Stimulated activated CD4-positive, alpha-beta T cell treated with anti-CD3 and anti-CD28 coated beads, Interleukin-1b, Interleukin-23, amount 100 ng/mL, for 4 hours (primary cell): ENCODE measurements at regions not wholly inside any gene's neighbourhood (a gene's known extent, or its start where the extent isn't known, plus 50 kb on each side); places are given as distances from the start of the nearest gene placed in this dataset.
"Not testable (repeated sequence)": the region's sequence is repeated elsewhere in the genome, so short reads cannot be mapped to it uniquely, and the experiment has no call there.

Experiments used
- DNase-seq, 2 donors: peaks; one replicate each; pipeline ENCODE4 v3.0.0-alpha.2; 2020; ENCODE audit warnings: low read depth in 2 of 2

DNA sequence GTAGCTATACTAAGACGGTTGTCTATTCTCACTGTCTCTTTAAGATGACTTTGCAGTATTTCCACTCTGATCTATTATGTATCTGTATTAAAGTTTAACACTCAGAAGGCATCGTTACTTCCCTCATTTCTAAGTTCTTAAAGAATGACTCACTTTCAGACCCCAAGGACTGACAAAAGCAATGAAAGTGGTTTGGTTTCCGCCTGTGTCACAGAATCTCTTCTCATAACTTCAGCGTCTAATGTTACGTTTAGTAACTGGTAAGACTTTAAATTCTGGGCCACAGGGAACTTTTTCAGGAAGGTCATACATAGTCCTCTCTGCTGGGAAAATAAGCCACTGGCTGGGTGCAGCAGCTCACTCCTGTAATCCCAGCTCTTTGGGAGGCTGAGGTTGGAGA is 892.0 kb upstream of the AUTS2 start:
- no peak for DNase-seq

- no peak for DNase-seq
Observed at GRCh38 chr7:68707159-68707558, 891.1 kb upstream of the AUTS2 start.

GRCh38 chr7:68707958-68708357 is 890.3 kb upstream of the AUTS2 start:
- DNase-seq, result no peak

- no peak for DNase-seq
Observed at GRCh38 chr7:68712956-68713495, 885.2 kb upstream of the AUTS2 start.

- DNase-seq, result not testable (repeated sequence)
Observed at GRCh38 chr7:68714135-68714534, 884.1 kb upstream of the AUTS2 start.

DNA sequence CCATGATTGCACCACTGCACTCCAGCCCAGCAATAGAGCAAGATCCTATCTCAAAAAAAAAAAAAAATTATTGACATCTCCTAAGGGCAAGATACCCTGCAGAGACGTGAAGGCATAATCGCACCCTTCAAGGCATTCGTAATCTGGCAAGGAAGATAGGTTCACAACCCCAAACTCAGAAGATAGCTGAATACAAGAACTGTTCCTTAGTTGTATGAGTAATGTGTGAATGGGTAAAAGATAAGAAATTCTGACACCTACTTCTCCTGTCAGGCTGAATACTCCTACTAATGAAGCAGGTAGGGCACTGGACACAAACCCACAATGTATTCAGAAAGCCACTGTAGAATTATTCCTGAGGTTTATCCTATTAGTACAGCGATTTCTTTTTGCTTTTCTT is 882.4 kb upstream of the AUTS2 start:
- no peak for DNase-seq

GRCh38 chr7:68717176-68717575 is 881.1 kb upstream of the AUTS2 start:
- DNase-seq, result no peak

GRCh38 chr7:68718097-68718551 is 880.2 kb upstream of the AUTS2 start:
- DNase-seq, result no peak

GRCh38 chr7:68720697-68721096 is 877.6 kb upstream of the AUTS2 start:
- no peak for DNase-seq

GRCh38 chr7:68722044-68722443 is 876.2 kb upstream of the AUTS2 start:
- no peak for DNase-seq

GRCh38 chr7:68724965-68725364 is 873.3 kb upstream of the AUTS2 start:
- DNase-seq, result no peak

DNA sequence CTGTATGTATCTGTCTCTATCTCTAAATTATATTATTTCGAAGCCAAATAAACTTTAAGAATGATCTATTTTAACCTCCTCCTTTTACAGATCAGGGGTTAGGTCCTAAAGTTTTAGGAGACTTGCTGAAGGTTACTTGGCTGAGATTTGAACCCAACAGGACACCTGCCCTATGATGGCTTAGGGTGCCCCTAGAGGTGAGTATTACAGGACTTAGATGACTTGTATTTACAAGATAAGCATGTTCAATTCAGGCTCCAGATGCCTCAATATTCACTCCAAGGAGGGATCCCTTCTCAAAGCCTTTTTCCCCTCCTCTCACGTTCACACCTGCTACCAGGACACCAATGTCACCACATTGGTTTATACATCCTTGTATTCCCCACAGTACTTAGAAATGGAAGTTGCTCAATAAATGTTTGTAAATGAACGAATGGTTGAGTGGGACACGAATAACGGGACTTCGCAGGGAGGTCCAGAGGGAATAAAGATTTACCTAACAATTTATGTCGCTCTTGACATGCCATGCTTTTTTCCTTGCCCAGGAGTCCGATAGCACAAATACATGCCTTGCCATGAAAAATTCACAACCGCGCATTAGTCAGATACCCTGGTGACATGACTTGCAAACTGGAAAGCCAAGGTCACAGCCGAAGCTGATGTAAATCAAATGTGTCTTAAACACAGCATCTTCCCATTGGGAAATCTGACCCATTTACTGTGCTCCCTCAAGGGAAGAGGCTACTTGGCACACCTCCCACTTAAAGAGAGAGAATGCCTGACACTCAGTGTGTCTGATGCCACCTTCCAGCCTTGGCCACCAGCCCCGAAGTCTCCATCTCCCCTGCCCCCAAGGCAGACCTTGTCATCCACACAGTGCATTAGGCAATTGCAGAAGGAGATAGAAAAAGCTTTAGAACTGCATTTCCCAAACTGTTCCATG is 872.2 kb upstream of the AUTS2 start:
- DNase-seq, result no peak

DNA sequence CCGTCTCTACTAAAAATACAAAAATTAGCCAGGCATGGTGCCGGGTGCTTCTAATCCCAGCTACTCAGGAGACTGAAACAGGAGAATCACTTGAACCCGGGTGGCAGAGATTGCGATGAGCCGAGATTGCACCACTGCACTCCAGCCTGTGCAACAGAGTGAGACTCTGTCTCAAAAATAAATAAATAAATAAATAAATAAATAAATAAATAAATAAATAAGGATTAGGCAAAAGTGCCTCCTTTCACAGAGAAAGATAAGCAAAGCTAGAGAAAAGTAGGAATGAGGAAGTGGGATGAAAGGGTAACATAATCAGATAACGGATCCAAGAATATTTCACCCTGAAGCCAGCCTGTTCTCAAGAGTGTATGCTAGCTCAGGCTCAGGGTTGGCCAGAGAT is 869.6 kb upstream of the AUTS2 start:
- DNase-seq, result not testable (repeated sequence)

DNA sequence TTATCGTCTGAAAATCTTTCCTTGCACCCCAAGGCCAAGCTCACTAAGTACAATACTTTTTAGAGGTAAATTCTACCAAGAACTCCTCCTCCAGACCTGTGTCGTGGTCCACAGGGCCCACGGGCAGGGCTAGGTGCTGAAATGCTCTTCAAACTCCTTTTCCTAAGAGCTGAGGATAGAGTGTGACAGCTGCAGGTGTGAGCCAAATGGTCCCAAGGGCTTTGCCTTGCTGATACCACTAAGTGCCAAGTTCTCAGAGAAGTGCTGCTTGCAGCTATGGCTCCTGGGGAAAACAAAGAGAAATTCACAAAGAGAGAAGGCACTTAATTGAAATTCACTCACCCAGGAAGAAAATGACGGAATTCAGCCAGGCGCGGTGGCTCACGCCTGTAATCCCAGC is 868.9 kb upstream of the AUTS2 start:
- no peak for DNase-seq

DNA sequence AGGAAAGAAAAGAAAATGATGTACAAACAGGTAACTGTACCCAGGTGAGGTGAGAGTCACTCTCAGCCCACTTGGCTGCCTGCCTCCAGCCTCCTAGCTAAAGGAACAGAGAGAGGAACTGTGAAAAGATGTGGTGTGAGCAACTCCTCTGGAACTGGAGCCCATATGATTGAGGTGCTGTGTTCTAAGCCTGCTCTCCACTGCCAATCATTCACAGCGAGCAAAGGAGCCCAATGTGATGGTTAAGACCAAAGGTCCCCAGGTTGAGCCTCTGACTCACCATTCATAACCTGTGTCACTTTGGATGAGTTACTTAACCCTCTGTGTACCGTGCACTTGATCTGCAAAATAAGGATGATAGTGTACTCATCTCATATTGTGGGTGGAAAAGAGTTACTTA is 868.1 kb upstream of the AUTS2 start:
- no peak for DNase-seq

DNA sequence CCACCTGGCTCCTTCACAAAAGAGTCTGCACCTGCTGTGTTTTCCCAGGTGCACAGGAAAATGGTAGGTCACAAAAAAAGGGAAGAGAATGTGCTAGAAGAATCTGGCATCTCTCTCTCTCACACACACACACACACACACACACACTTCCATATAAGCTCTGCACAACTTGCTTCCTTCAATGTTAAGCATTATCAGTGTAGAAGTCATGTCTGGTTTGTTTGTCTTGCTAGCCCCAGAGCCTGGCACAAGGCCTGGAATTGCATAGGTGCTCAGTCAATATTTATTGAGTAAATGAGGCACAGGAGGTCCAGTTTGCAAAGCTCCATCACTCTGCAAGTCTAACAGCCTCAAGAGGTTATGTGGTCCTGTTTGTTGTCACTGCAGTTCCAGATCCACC is 867.3 kb upstream of the AUTS2 start:
- DNase-seq, result no peak

DNA sequence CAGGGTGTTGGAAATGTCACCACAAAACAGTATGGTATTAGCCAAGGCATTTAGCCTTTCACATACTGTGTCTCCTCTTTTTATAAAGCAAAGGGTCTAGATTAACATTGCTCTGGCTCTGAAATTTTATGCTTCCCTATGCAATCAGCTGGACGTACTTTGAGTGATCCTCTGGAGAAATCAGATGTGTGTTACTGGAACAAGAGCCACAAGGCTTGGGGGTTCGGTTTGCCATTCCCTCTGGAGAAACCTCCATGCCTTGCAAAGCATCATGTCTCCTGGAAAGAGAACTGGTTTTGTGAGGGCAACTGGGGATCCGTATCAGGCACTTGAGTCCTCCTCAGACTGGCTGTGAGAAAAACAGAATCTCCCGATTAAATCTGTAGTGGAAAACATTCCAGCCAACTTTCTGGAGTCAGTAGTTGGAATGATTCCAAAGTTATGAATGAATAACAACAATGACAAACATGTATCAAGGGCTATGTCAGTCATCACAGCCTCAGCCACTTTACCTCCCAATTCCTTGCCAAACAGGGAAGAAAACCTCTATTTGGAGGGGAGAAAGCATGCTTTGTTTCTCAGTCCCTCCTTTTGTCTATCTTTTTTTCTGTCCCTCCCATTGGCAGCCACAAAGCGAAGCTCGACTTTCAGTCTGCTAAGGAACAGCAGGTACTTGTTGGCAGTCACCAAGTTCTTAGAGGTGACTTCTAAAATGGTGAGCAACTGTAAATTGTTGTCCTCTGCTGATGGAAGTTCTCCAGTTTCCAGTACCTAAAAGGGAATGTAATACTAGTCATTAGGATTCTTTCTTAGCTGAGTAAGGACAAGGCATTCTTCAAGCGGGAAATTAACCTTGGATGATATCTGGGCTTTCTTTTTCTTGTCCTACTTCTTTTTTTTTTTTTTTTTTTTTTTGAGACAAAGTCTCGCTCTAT is 864.8 kb upstream of the AUTS2 start:
- no peak for DNase-seq

GRCh38 chr7:68734431-68734830 is 863.8 kb upstream of the AUTS2 start:
- DNase-seq, result no peak

GRCh38 chr7:68739306-68739705 is 859.0 kb upstream of the AUTS2 start:
- DNase-seq, result no peak

- DNase-seq, result no peak
Observed at GRCh38 chr7:68744036-68744435, 854.2 kb upstream of the AUTS2 start.

- no peak for DNase-seq
Observed at GRCh38 chr7:68748934-68749900, 849.1 kb upstream of the AUTS2 start.
